Activated CD4-positive, alpha-beta T cell treated with anti-CD3 and anti-CD28 coated beads for 36 hours (primary cell): ENCODE measurements at regions not wholly inside any gene's neighbourhood (a gene's known extent, or its start where the extent isn't known, plus 50 kb on each side); places are given as distances from the start of the nearest gene placed in this dataset.

Experiments
- ATAC-seq: fragments of 200-7000 bp; cut with Tn5 transposase; one replicate; pipeline ENCODE4 v1.10.0; 2021; ENCODE audit warnings: mild to moderate bottlenecking, moderate library complexity
- CTCF ChIA-PET: fragments of 350-600 bp; sonication (Branson Sonifier 250); formaldehyde crosslinking; loops from one replicate; lab custom pipeline; 2021; ENCODE audit warnings: antibody characterized with exemption; lab: Charles Lee
- POLR2A ChIA-PET: fragments of 350-600 bp; sonication (Branson Sonifier 250); formaldehyde crosslinking; loops from one replicate; lab custom pipeline; 2021; ENCODE audit warnings: antibody characterized with exemption, inconsistent platforms; lab: Charles Lee
- DNase-seq: peaks from one replicate; pipeline ENCODE4 v3.0.0-alpha.2; 2020
- H3K27ac Mint-ChIP-seq: one replicate; pipeline ENCODE4 v1.8.0; 2021; ENCODE audit warnings: mixed read lengths
- H3K27me3 Mint-ChIP-seq: one replicate; pipeline ENCODE4 v1.8.0; 2021; ENCODE audit warnings: mixed read lengths
- H3K36me3 Mint-ChIP-seq: one replicate; pipeline ENCODE4 v1.8.0; 2021; ENCODE audit warnings: low read depth, mixed read lengths
- H3K4me1 Mint-ChIP-seq: one replicate; pipeline ENCODE4 v1.8.0; 2021; ENCODE audit warnings: mixed read lengths
- H3K4me3 Mint-ChIP-seq: one replicate; pipeline ENCODE4 v1.8.0; 2021; ENCODE audit warnings: mild to moderate bottlenecking, moderate library complexity, mixed read lengths
- H3K9me3 Mint-ChIP-seq: one replicate; pipeline ENCODE4 v1.8.0; 2021; ENCODE audit warnings: low read depth, mixed read lengths
- intact Hi-C, 2 experiments: fragments of 100-400 bp; cut with DNase I in 1 of 2; cut with micrococcal nuclease in 1 of 2; formaldehyde crosslinking; loops; one replicate each; pipeline versions ENCODE4 v1.14.2 to v1.15.1; 2022 to 2024; cut with DNase I, micrococcal nuclease

- intact Hi-C loops, result no loop called here
- peaks cover 2% of the 10 kb centered on the region for H3K27me3 Mint-ChIP-seq
Observed at GRCh38 chr20:55782912-55783253, 222.4 kb downstream of the CBLN4 start.

DNA sequence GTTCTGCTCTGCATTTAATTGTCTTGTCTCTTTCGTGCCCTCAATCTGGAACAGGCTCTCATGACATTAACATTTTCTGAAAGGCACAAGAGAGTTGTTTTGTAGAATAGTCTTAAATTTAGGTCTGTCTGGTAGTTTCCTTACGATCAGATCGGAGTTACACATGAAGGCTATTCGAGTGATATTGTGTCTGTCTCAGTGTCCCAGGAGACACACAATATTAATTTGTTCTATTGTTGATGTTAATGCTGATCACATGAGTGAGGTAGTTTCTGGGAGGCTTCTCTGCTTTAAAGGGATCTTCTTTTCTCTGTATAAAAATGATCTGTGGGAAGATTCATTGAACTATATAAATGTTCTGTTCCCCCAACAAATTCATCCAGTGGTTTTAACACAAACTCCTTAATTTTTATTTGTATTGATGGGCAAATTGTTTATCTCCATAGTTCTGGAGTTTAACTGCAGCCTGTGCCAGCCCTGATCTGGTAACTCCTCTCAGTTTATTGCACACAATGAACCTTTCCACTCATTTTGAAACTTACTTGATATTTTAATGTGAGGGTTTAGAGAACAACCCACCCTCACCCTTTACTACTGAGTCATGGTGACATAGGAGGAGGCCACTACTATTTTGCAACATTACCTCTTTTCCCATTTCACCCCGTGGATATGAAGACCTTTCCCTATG is 223.0 kb downstream of the CBLN4 start:
- intact Hi-C loops, result no loop called here
- H3K4me3 Mint-ChIP-seq, result no peak overlapping the region
- CTCF ChIA-PET, result no interaction called here
- peaks cover 2% of the 10 kb centered on the region for H3K27me3 Mint-ChIP-seq
- H3K27ac Mint-ChIP-seq, result no peak overlapping the region
- no peak for ATAC-seq
- no peaks in the 10 kb centered on the region for H3K4me1 Mint-ChIP-seq
- H3K36me3 Mint-ChIP-seq, result no peaks in the 10 kb centered on the region
- DNase-seq, result no peak
- POLR2A ChIA-PET, result no interaction called here
- peaks cover 10% of the 10 kb centered on the region for H3K9me3 Mint-ChIP-seq

More at GRCh38 chr20:55782912-55783253, 222.4 kb downstream of the CBLN4 start:
- H3K36me3 Mint-ChIP-seq, result no peaks in the 10 kb centered on the region
- ATAC-seq (no peak), DNase-seq (no peak)
- H3K27ac Mint-ChIP-seq, result no peak overlapping the region
- no peaks in the 10 kb centered on the region for H3K4me1 Mint-ChIP-seq
- ChIA-PET POLR2A (no interaction called here), CTCF (no interaction called here)
- no peak overlapping the region for H3K4me3 Mint-ChIP-seq
- peaks cover 10% of the 10 kb centered on the region for H3K9me3 Mint-ChIP-seq

DNA sequence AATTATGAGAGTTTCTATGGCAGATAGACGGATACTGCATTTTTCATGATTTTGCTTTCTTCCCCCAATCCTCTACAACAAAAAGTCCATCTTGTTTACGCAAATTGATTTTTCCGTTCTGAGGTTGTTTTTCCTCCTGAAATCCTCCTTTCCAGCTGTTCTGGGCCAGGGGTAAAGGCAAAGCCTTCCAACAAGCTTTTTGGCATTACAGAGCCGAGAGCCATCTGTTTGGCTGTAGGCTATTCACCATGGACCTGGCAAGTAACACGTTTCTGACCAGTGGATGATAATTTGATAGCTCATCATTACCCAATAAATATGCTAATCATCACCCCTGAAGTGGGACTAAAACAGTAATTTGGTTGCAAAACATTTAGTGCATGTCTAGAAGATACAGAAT is 226.5 kb downstream of the CBLN4 start:
- DNase-seq (no peak), ATAC-seq (no peak)
- no peaks in the 10 kb centered on the region for H3K27me3 Mint-ChIP-seq
- POLR2A ChIA-PET, result no interaction called here
- H3K27ac Mint-ChIP-seq, result no peak overlapping the region
- no peaks in the 10 kb centered on the region for H3K36me3 Mint-ChIP-seq
- CTCF ChIA-PET, result no interaction called here
- peaks cover 13% of the 10 kb centered on the region for H3K9me3 Mint-ChIP-seq
- H3K4me3 Mint-ChIP-seq, result no peak overlapping the region
- intact Hi-C loops, result no loop called here
- H3K4me1 Mint-ChIP-seq, result no peaks in the 10 kb centered on the region

DNA sequence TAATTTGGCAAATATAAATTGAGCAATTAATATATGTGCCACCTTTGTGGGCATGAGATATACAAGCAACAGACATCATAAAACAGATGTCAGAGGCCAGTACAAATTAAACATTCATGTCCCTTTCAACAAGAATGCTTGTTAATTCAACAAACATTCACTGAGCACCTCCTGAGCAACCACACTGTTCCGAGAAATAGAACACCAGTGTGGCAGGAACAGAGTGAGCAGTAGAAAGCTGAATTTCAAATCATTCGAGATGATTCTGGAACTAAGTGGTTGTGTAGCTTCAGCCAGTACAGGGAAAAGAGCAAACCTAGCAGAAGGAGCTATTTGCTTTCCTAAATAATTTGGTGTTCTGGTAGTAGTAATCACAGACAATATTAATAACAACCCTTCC is 227.7 kb downstream of the CBLN4 start:
- no peaks in the 10 kb centered on the region for H3K36me3 Mint-ChIP-seq
- no peaks in the 10 kb centered on the region for H3K27me3 Mint-ChIP-seq
- H3K27ac Mint-ChIP-seq, result no peak overlapping the region
- H3K4me1 Mint-ChIP-seq, result no peaks in the 10 kb centered on the region
- intact Hi-C loops, result no loop called here
- no peak for ATAC-seq
- DNase-seq, result no peak
- H3K9me3 Mint-ChIP-seq, result peaks cover 12% of the 10 kb centered on the region
- ChIA-PET CTCF (no interaction called here), POLR2A (no interaction called here)
- H3K4me3 Mint-ChIP-seq, result no peak overlapping the region

GRCh38 chr20:55776176-55776575 is 229.1 kb downstream of the CBLN4 start:
- peaks cover 9% of the 10 kb centered on the region for H3K9me3 Mint-ChIP-seq
- no peaks in the 10 kb centered on the region for H3K27me3 Mint-ChIP-seq
- DNase-seq, result no peak
- no peak overlapping the region for H3K4me3 Mint-ChIP-seq
- H3K36me3 Mint-ChIP-seq, result no peaks in the 10 kb centered on the region
- ATAC-seq, result no peak
- H3K27ac Mint-ChIP-seq, result no peak overlapping the region
- no peaks in the 10 kb centered on the region for H3K4me1 Mint-ChIP-seq
- ChIA-PET CTCF (no interaction called here), POLR2A (no interaction called here)
- intact Hi-C loops, result no loop called here

DNA sequence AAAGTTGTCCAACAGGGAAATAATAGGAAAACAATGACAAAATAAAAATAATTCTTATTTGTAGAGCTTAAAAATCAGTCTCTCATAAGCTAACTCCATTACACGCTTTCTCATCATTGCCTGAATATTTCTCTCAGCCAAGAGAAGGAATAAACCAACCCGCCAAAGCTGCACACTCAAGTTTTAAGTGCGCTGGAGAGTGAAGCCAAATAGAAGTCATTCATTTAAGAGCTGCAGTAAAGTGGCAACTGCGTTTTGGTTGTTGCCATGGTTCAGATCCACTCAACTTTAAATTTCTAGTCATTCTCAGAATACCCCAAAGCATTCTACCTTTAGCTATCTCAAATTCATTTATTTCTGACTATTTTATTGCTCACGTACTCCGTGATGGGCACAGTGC is 230.7 kb downstream of the CBLN4 start:
- H3K27ac Mint-ChIP-seq, result no peak overlapping the region
- ChIA-PET POLR2A (interaction anchor here (0.7 kb wide), 1 partner anchor 605 kb away, joined by 10 read pairs; no protein-coding TSS in a partner anchor), CTCF (no interaction called here)
- no peaks in the 10 kb centered on the region for H3K27me3 Mint-ChIP-seq
- H3K4me3 Mint-ChIP-seq, result no peak overlapping the region
- DNase-seq (no peak), ATAC-seq (no peak)
- H3K9me3 Mint-ChIP-seq, result peaks cover 9% of the 10 kb centered on the region
- H3K36me3 Mint-ChIP-seq, result no peaks in the 10 kb centered on the region
- H3K4me1 Mint-ChIP-seq, result no peaks in the 10 kb centered on the region
- intact Hi-C loops, result no loop called here

DNA sequence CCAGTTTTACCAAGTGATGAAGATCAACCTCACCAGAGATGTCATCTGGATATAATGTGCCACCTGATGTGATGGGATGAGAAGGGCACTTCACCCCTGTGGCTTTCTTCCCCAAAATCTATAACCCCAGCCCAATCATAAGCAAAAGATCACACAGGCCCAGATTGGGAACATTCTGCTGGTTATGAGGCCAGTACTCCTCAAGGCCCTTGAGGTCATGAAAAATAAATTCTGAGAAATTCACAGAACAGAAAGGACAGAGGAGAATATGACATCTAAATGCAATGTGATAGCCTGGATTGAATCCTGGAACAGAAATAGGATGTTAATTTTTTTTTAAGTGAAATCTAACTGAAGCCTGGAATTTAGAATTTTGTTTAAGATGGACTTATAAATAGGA is 243.5 kb downstream of the CBLN4 start:
- no peak overlapping the region for H3K4me3 Mint-ChIP-seq
- ATAC-seq (no peak), DNase-seq (no peak)
- H3K27ac Mint-ChIP-seq, result no peak overlapping the region
- H3K4me1 Mint-ChIP-seq, result no peaks in the 10 kb centered on the region
- POLR2A ChIA-PET, result no interaction called here
- CTCF ChIA-PET, result no interaction called here
- H3K27me3 Mint-ChIP-seq, result no peaks in the 10 kb centered on the region
- intact Hi-C loops, result no loop called here
- H3K36me3 Mint-ChIP-seq, result no peaks in the 10 kb centered on the region
- H3K9me3 Mint-ChIP-seq, result peaks cover 15% of the 10 kb centered on the region

GRCh38 chr20:55761100-55761499 is 244.2 kb downstream of the CBLN4 start:
- no peak overlapping the region for H3K27ac Mint-ChIP-seq
- intact Hi-C loops, result no loop called here
- ChIA-PET POLR2A (no interaction called here), CTCF (no interaction called here)
- no peak for DNase-seq
- H3K4me1 Mint-ChIP-seq, result no peaks in the 10 kb centered on the region
- no peaks in the 10 kb centered on the region for H3K27me3 Mint-ChIP-seq
- no peak overlapping the region for H3K4me3 Mint-ChIP-seq
- no peak for ATAC-seq
- H3K36me3 Mint-ChIP-seq, result no peaks in the 10 kb centered on the region
- peaks cover 12% of the 10 kb centered on the region for H3K9me3 Mint-ChIP-seq

DNA sequence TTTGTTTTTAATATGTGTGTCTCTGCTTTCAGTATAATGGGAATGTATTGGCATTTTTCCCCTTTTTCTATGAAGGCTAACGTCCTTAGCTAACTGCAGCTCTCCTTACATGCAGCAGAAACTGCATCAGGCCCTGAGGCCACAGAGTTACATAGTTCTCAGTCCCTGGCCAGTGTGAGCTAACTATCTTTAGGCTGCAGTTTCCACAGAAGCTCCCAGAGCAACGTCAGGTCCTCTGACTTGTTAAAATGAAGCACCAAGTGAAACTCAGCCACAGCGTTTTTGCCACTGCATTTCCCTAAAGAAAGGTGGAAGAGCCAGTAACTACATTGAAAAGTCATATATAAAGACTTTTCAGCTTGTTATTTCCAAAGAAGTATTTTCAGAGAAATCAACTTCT is 244.7 kb downstream of the CBLN4 start:
- no peak overlapping the region for H3K27ac Mint-ChIP-seq
- no peaks in the 10 kb centered on the region for H3K27me3 Mint-ChIP-seq
- POLR2A ChIA-PET, result no interaction called here
- no peaks in the 10 kb centered on the region for H3K36me3 Mint-ChIP-seq
- ATAC-seq, result no peak
- no peak for DNase-seq
- intact Hi-C loops, result no loop called here
- peaks cover 12% of the 10 kb centered on the region for H3K9me3 Mint-ChIP-seq
- no peak overlapping the region for H3K4me3 Mint-ChIP-seq
- CTCF ChIA-PET, result no interaction called here
- no peaks in the 10 kb centered on the region for H3K4me1 Mint-ChIP-seq

GRCh38 chr20:55755861-55756260 is 249.5 kb downstream of the CBLN4 start:
- no peaks in the 10 kb centered on the region for H3K27me3 Mint-ChIP-seq
- no peak for DNase-seq
- H3K36me3 Mint-ChIP-seq, result no peaks in the 10 kb centered on the region
- no peaks in the 10 kb centered on the region for H3K9me3 Mint-ChIP-seq
- no peak for ATAC-seq
- CTCF ChIA-PET, result no interaction called here
- H3K4me1 Mint-ChIP-seq, result no peaks in the 10 kb centered on the region
- intact Hi-C loops, result no loop called here
- no peak overlapping the region for H3K4me3 Mint-ChIP-seq
- H3K27ac Mint-ChIP-seq, result no peak overlapping the region
- POLR2A ChIA-PET, result no interaction called here

DNA sequence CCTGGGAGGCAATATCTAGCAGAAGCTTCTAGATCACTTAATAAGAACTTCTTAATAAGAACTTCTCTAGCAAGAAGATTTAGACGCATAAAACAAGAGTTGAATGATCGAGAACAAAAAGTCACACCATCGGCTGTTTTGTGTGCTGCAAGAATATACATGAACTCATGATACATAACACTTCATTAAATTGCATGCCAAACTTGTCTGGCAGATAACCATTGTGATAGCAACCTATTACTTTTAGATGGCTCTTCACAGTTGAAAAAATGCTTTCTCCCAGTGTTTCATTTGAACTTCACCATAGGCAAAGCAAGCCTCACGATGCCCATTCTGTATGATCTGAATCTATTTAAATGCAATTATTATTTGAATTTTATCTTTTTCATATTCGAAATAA is 249.9 kb downstream of the CBLN4 start:
- CTCF ChIA-PET, result no interaction called here
- Mint-ChIP-seq H3K4me1 (no peaks in the 10 kb centered on the region), H3K9me3 (no peaks in the 10 kb centered on the region), H3K27ac (no peak overlapping the region), H3K27me3 (no peaks in the 10 kb centered on the region), H3K36me3 (no peaks in the 10 kb centered on the region), H3K4me3 (no peak overlapping the region)
- POLR2A ChIA-PET, result no interaction called here
- intact Hi-C loops, result no loop called here
- no peak for DNase-seq
- ATAC-seq, result no peak

- H3K36me3 Mint-ChIP-seq, result no peaks in the 10 kb centered on the region
- H3K4me1 Mint-ChIP-seq, result no peaks in the 10 kb centered on the region
- no peaks in the 10 kb centered on the region for H3K27me3 Mint-ChIP-seq
- ATAC-seq (no peak), DNase-seq (no peak)
- ChIA-PET POLR2A (no interaction called here), CTCF (no interaction called here)
- H3K4me3 Mint-ChIP-seq, result no peak overlapping the region
- H3K9me3 Mint-ChIP-seq, result peaks cover 2% of the 10 kb centered on the region
- intact Hi-C loops, result no loop called here
- H3K27ac Mint-ChIP-seq, result no peak overlapping the region
Observed at GRCh38 chr20:55746723-55747122, 258.6 kb downstream of the CBLN4 start.
